Endodermal cell (in vitro differentiated cells): ENCODE measurements at regions not wholly inside any gene's neighbourhood (a gene's known extent, or its start where the extent isn't known, plus 50 kb on each side); places are given as distances from the start of the nearest gene placed in this dataset.

Experiments
- DNase-seq: peaks from one replicate; pipeline ENCODE4 v3.0.0-alpha.2; 2017
- H3K27ac ChIP-seq: 2 replicates; pipeline ENCODE4 v1.5.1; 2013; ENCODE audit warnings: mild to moderate bottlenecking, low read depth, low read length, moderate library complexity
- H3K27me3 ChIP-seq: 2 replicates; pipeline ENCODE4 v1.6.1; 2013; ENCODE audit warnings: mild to moderate bottlenecking, low read length, moderate library complexity; ENCODE audit not compliant: insufficient read depth, control insufficient read depth, poor library complexity, severe bottlenecking
- H3K36me3 ChIP-seq: 2 replicates; pipeline ENCODE4 v1.7.0; 2013; ENCODE audit warnings: mild to moderate bottlenecking, low read length, moderate library complexity; ENCODE audit not compliant: control insufficient read depth, insufficient read depth
- H3K4me1 ChIP-seq: one replicate; pipeline ENCODE4 v1.7.0; 2013; ENCODE audit warnings: low read length; ENCODE audit not compliant: control insufficient read depth, insufficient read depth
- H3K4me3 ChIP-seq: 2 replicates; pipeline ENCODE4 v1.5.1; 2013; ENCODE audit warnings: mild to moderate bottlenecking, low read length, moderate library complexity
- H3K9ac ChIP-seq: 2 replicates; pipeline ENCODE4 v1.6.1; 2013; ENCODE audit warnings: mild to moderate bottlenecking, low read length, moderate library complexity; ENCODE audit not compliant: poor library complexity, severe bottlenecking; ENCODE audit errors: extremely low read depth
- H3K9me3 ChIP-seq: 2 replicates; pipeline ENCODE4 v1.6.1; 2013; ENCODE audit warnings: mild to moderate bottlenecking, low read length, moderate library complexity; ENCODE audit not compliant: control insufficient read depth
- H3K27ac Mint-ChIP-seq: 2 replicates; pipeline ENCODE4 v1.8.0; 2020; ENCODE audit warnings: mixed read lengths
- H3K27me3 Mint-ChIP-seq: 2 replicates; pipeline ENCODE4 v1.8.0; 2021; ENCODE audit warnings: mild to moderate bottlenecking, mixed read lengths; ENCODE audit not compliant: insufficient read depth
- H3K36me3 Mint-ChIP-seq: 2 replicates; pipeline ENCODE4 v1.8.0; 2020; ENCODE audit warnings: low read depth, mixed read lengths
- H3K4me1 Mint-ChIP-seq: 2 replicates; pipeline ENCODE4 v1.8.0; 2020; ENCODE audit warnings: mixed read lengths
- H3K4me3 Mint-ChIP-seq: 2 replicates; pipeline ENCODE4 v1.8.0; 2020; ENCODE audit warnings: mild to moderate bottlenecking, moderate library complexity, mixed read lengths
- H3K9me3 Mint-ChIP-seq: 2 replicates; pipeline ENCODE4 v1.8.0; 2020; ENCODE audit warnings: mild to moderate bottlenecking, mixed read lengths
- CTCF ChIP-seq: fragments of 200-600 bp; sonication (generic); conservative IDR thresholded peaks from 2 replicates; pipeline ENCODE4 v1.5.0; 2021; ENCODE audit warnings: antibody characterized with exemption, mild to moderate bottlenecking
- WGBS, 2 experiments: methylation state at CpG; one replicate each; pipeline versions ENCODE4 v1.1.5 to v1.1.7; 2013; ENCODE audit warnings: missing lambda C conversion rate in 2 of 2, mixed read lengths in 1 of 2; ENCODE audit not compliant: insufficient coverage in 1 of 2, insufficient read length in 1 of 2; 5-methylcytosine and 5-hydroxymethylcytosine counted together

- no peak overlapping the region for H3K27ac Mint-ChIP-seq
- Histone ChIP-seq H3K27ac (no peak overlapping the region), H3K27me3 (peaks cover 24% of the 10 kb centered on the region), H3K9ac (no peak overlapping the region), H3K4me1 (no peaks in the 10 kb centered on the region), H3K36me3 (no peaks in the 10 kb centered on the region), H3K9me3 (no peaks in the 10 kb centered on the region), H3K4me3 (no peak overlapping the region)
- peaks cover 2% of the 10 kb centered on the region for H3K27me3 Mint-ChIP-seq
- no peak overlapping the region for H3K4me3 Mint-ChIP-seq
- WGBS, 2 experiments: 100% methylated on average over 1 of the region's 2 CpGs
- TF ChIP-seq CTCF: no peak
- no peaks in the 10 kb centered on the region for H3K9me3 Mint-ChIP-seq
- no peak for DNase-seq
- H3K36me3 Mint-ChIP-seq: no peaks in the 10 kb centered on the region
- H3K4me1 Mint-ChIP-seq: no peaks in the 10 kb centered on the region
Observed at GRCh38 chr12:127074161-127074560, 1192.8 kb upstream of the TMEM132C start.

- no peak for TF ChIP-seq CTCF
- no peak for DNase-seq
- Mint-ChIP-seq H3K4me3 (no peak overlapping the region), H3K36me3 (no peaks in the 10 kb centered on the region), H3K27ac (no peak overlapping the region), H3K27me3 (no peaks in the 10 kb centered on the region), H3K9me3 (peaks cover 7% of the 10 kb centered on the region), H3K4me1 (no peaks in the 10 kb centered on the region)
- Histone ChIP-seq H3K27me3 (peaks cover 8% of the 10 kb centered on the region), H3K4me1 (no peaks in the 10 kb centered on the region), H3K4me3 (no peak overlapping the region), H3K9me3 (peaks cover 9% of the 10 kb centered on the region), H3K36me3 (no peaks in the 10 kb centered on the region), H3K27ac (no peak overlapping the region), H3K9ac (no peak overlapping the region)
- WGBS, 2 experiments: 95 to 100% methylated on average over 1 to 3 of the region's 4 CpGs
Observed at GRCh38 chr12:127075981-127076380, 1191.0 kb upstream of the TMEM132C start.

- H3K27me3 Mint-ChIP-seq: no peaks in the 10 kb centered on the region
- Histone ChIP-seq H3K27ac (no peak overlapping the region), H3K4me3 (no peak overlapping the region), H3K36me3 (no peaks in the 10 kb centered on the region), H3K9me3 (peaks cover 22% of the 10 kb centered on the region), H3K9ac (no peak overlapping the region), H3K4me1 (no peaks in the 10 kb centered on the region), H3K27me3 (no peaks in the 10 kb centered on the region)
- peaks cover 15% of the 10 kb centered on the region for H3K9me3 Mint-ChIP-seq
- peak; percentile 71 for DNase-seq
- 82 to 100% methylated on average over 1 to 3 of the region's 5 CpGs for whole genome bisulfite sequencing, 2 experiments
- no peaks in the 10 kb centered on the region for H3K4me1 Mint-ChIP-seq
- H3K27ac Mint-ChIP-seq: no peak overlapping the region
- H3K36me3 Mint-ChIP-seq: peaks cover 2% of the 10 kb centered on the region
- no peak overlapping the region for H3K4me3 Mint-ChIP-seq
- peak; percentile 69 for TF ChIP-seq CTCF
Observed at GRCh38 chr12:127077262-127078045, 1189.5 kb upstream of the TMEM132C start.
